ENCODE measurements at regions not wholly inside any gene's neighbourhood (a gene's known extent, or its start where the extent isn't known, plus 50 kb on each side); places are given as distances from the start of the nearest gene placed in this dataset.
A peak's percentile ranks its signal among the peaks of the same experiment; 100 is the strongest.
"Not testable (repeated sequence)": the region's sequence is repeated elsewhere in the genome, so short reads cannot be mapped to it uniquely, and the experiment has no call there.

DNA sequence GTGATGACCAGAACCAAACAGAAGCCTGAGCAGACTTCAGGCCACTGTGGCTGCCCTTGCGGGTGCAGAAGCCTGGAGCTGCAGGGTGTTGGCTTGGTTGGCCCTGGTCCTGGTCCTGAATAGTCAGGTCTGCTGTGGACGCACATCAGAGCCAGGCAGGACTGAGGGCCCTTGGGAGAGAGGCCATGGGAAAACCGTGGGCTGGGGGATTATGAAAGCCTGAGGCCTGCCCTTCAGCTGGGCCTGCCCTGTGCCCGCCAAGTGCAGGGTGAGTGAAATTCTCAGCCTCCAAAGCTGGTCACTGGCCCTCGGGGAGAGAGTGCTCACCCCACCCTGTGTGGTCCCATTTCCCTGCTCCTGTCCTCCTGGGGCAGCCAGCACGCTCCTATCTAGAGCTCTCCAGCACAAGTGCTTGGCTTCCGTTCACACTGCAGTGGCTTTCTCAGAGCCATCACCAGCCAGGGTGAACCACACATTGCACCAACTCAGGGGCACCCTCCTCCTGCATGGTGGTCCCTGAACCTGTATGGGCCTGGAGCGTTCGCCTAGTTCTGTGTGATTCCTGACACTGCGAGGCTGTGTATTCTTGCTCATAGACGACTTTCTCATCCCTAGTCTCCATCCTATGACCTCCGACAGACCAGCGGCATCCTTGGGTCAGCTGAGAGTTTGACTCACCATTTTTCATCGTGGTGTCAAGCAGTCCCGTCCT lies 146.1 kb downstream of the TTLL2 start:
- no peak for DNase-seq

DNA sequence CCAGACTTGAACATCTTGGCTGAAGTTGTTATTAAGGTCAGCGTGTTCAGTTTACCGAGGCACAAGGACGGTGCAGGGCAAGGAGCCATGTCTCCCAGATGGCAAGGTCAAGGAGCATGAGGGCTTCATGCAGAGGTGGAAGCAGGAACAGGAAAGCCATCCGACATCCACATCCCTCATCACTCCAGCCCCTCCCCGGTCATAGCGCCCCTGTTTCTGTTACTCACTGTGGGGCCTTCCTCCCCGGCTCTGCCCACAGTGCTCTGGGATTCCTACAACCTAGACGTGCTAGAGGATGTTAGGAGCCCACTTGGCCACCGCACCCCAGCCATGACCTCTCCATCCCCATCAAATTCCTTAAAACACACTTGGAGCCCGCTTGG lies 146.7 kb downstream of the TTLL2 start:
- no peak for DNase-seq

GRCh38 chr6:167472148-167472547 lies 147.3 kb downstream of the TTLL2 start:
- no peak for DNase-seq

DNA sequence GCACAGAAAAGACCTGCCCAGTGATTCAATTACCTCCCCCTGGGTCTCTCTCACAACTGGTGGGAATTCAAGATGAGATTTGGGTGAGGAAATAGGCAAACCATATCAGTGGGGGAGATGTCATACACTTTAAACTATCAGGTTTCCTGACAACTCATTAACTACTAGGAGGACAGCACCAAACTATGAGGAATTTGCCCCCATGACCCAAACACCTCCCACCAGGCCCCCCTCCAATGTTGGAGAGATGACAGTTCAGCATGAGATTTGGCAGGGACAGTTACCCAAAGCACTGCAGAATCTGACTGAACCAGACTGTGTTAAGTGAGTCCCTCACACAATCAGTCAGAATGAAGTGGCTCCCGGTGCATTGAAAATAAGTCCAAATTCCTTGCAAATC lies 148.0 kb downstream of the TTLL2 start:
- no peak for DNase-seq

- no peak for DNase-seq
Observed at GRCh38 chr6:167474171-167474570, 149.3 kb downstream of the TTLL2 start.

DNA sequence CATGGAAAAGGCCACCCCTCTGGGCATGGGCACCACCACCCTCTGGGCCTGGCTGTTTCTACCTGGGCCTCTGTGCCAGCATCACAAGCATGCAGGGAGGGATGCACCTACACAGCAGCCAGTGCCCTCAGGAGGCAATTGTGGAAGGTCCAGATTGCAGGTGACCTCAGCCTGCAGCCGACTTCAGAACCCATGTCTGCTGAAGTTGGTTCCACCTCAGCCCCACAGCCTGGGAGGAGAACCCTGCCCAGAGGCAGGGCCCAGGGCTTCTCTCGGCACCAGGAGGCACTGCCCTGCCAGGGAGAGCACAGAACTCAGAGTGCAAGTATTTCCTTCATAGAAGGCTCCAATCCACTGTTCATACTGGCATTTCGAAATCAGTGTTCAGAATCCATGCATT lies 149.8 kb downstream of the TTLL2 start:
- no peak for DNase-seq

GRCh38 chr6:167475947-167476346 lies 151.1 kb downstream of the TTLL2 start:
- no peak for DNase-seq

GRCh38 chr6:167476844-167477595 lies 152.1 kb downstream of the TTLL2 start:
- DNase-seq = no peak

GRCh38 chr6:167477688-167478087 lies 152.8 kb downstream of the TTLL2 start:
- DNase-seq = no peak

- DNase-seq = no peak
Observed at GRCh38 chr6:167479301-167479700, 154.4 kb downstream of the TTLL2 start.

DNA sequence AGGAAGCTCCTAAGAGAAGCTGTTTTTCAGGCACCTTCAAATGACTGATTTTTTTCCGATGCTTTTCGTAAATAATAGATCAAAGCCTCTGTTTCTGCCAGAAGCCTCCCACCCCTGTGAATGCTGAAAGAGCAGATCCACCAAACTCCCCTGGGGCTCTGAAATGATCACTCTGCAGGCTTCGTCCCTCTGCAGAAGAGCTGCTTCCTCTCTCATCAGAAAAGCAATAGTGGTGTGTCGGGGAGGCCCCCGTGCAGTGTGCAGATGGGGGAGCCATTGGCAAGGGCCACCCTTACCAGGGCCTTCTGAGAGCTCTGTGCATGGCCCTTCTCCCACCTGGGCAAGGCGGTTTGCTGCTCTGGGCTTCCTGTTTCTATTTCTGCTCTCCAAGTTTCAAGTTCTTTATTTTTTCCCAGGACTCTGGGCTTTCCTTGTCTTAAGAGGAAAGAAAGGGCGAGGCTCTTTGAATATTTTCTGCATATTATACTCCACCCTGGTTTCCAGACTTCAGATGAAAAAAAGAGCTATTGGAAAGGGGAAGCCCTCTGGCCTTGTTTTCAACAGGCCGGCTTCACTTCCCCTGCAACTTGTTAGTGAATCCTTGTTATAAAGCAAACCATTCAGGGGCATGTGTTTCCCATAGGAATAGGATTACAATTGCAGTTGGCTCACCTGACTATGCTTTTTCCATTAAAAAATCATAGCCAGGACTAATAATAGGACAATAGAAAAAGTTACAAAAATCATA lies 155.2 kb downstream of the TTLL2 start:
- DNase-seq = no peak

DNA sequence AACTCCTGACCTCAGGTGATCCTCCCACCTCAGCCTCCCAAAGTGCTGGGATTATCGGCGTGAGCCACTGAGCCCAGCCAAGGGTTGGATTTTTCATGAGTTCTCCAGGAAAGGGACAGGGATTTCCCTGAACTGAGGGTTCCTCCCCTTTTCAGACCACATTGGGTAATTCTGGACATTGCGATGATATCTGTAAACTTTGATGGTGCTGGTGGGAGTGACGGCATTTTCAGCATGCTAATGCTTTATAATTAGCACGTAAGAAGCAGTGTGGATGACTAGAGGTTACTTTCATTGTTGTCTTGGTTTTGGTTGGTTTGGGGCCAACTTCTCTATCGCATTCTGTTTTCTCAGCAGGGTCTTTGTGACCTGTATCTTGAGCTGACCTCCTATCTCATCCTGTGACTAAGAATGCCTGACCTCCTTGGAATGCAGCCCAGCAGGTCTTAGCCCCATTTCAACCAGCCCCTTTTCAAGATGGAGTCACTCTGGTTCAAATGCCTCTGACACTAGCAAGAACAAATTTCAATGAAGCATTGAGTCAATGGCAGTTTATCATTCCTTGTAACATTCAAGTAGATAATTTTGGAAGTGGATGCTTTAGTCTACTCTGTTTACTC lies 156.5 kb downstream of the TTLL2 start:
- no peak for DNase-seq

DNA sequence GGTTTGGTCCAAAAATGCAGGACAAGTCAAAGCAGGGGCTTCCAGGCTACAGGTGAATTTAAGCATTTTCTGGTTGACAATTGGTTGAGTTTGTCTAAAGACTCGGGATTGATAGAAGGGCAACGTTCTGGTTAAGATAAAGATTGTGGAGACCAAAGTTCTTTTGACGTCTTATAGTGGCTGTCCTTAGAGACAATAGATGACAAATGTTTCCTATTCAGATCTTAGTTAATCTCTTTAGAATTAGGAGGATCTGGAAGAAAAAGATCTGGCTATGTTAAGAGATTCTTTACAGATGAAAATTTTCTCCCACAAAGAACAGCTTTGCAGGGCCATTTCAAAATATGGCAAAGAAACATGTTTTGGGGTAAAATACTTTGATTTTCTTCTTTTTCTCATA lies 157.9 kb downstream of the TTLL2 start:
- DNase-seq = not testable (repeated sequence)

GRCh38 chr6:167485186-167485978 lies 160.5 kb downstream of the TTLL2 start:
- peak; percentile 79 for DNase-seq

DNA sequence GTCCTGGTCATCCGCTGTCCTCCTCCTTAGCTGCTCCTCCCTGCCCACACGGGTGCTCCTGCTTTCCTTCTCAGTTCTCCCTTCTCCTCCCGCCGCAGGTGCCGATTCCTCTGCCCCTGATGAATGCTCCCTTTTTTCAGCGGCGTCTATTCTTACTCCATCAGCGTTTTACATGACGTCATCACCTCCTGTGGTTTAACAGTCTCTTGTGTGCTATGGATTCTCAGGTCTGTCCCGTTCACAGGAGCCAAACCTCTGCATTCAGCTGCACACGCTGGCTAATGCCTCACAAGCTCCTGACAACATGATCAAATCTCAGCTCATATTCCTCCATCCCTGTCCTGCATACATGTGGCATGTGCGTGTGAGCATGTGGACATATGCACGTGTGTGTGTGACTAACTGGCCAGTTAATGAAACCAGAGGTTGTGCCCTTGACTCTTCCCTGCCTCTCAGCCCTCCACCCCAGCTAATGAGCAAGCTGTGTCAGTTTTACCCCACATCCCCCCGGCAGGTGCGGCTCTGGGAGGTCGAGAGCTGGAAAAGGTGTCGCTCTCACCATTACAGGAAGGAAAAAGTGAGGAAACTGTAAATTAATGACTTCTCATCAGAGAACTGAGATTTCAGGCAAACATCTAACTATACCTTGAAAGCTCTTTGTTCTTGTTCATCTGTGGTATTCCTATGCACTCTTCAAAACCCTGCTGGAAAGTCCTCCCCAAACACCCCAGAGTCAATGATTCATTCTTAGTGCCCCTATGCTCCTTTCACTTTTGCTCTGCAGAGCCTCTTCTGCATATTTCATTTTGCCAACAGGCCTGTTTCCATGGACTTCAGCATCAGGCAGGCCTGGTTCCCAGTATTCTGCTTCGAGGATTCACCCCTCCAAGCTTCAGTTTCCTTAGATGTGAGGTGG lies 163.1 kb downstream of the TTLL2 start:
- DNase-seq = no peak

GRCh38 chr6:167491438-167492099 lies 166.7 kb downstream of the TTLL2 start:
- DNase-seq = no peak

- no peak for DNase-seq
Observed at GRCh38 chr6:167492100-167492449, 167.2 kb downstream of the TTLL2 start.

DNA sequence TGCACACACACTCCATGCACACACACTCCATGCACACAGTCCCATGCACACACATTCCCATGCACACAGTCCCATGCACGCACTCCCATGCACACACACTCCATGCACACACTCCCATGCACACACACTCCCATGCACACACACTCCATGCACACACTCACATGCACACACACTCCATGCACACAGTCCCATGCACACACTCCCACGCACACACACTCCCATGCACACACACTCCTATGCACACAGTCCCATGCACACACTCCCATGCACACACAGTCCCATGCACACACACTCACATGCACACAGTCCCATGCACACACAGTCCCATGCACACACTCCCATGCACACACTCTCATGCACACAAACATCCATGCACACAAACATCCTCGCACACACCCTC lies 168.4 kb downstream of the TTLL2 start:
- no peak for DNase-seq

DNA sequence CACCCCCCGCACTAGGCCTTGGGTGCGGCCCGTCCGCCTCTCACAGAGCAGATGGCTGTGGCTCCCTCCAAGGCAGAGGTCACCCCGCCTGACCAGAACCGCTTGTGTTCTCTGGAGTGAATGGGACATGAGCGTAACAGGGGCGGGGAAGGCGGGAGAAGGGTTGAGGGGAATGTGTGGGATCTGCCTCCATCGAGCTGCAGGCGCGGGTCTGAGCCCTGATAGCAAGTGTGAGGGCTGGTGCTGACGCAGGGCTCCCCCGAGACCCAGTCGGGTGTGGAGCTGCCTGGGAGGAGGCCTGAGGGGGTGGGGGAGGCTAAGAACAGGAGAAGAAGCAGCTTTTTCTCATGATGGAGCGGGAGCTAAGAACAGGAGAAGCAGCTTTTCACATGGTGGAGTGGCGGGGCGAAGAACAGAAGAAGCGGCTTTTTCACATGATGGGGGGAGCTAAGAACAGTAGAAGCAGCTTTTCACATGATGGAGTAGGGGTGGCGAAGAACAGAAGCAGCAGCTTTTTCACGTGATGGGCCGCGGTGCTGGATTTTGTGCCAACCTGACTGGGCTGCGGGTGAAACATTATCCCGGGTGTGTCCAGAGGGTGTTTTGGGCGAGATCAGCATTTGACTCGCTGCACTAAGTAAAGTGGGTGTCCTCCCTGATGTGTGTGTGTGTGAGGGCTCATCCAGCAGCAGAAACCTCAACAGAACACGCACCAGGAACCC lies 169.3 kb downstream of the TTLL2 start:
- DNase-seq = peak; percentile 67

All from tongue (tissue), 1 donor.